Upper lobe of left lung (tissue), 4 donors: ENCODE measurements at regions not wholly inside any gene's neighbourhood (a gene's known extent, or its start where the extent isn't known, plus 50 kb on each side); places are given as distances from the start of the nearest gene placed in this dataset.

Source experiments
- EP300 ChIP-seq, 4 donors: sonication (generic); formaldehyde crosslinking; IDR thresholded peaks; one replicate each; pipeline ENCODE4 v1.5.1; 2017; ENCODE audit warnings: antibody characterized with exemption in 4 of 4, control low read depth in 2 of 4
- POLR2A ChIP-seq, 4 donors: fragments of 450-650 bp; IDR thresholded peaks; one replicate each; pipeline ENCODE4 v1.5.1; 2016 to 2017; ENCODE audit warnings: antibody characterized with exemption in 4 of 4, mild to moderate bottlenecking in 2 of 4
- POLR2AphosphoS5 ChIP-seq, 2 donors: sonication (generic); formaldehyde crosslinking; IDR thresholded peaks; one replicate each; pipeline ENCODE4 v1.5.1; 2017; ENCODE audit warnings: antibody characterized with exemption in 2 of 2
- TF ChIP-seq, protein P1 (sequence below), 6 experiments: fragments of 450-650 bp in 4 of 6; fragments of 200-600 bp in 2 of 6; sonication (generic) in 2 of 6; IDR thresholded peaks; one replicate each; pipeline ENCODE4 v1.5.1; 2016 to 2019; ENCODE audit warnings: antibody characterized with exemption in 6 of 6

DNA sequence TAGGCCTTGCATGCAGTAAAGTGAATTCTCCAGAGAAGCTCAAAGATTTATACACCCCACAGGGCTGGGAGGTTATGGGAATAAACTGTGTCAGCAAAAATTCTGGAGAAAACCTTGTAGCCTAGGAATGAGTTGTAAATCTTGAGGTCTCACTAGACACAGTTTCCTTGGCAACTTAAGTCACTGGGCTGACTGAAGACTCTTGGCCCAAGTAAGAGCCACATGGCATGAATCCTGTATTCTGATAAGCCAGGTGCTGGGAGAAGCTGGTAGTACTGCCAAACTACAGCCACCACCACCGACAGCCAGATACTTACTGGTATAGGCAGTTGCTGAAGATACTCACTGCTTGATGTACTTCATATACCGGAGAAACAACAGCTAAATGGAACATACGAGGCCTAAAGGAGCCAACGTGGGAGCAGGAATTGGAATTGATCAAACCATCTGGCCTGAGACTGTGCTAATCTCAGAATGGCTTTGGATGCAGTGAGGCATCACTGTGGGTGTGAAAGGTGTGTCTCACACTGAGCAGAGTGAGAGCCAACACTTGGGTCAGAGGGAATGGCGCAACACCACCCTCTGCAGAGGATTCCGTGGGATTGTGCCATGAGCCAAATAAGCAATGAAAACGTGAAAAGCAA, 102.8 kb upstream of the TMCC3 start:
- TF ChIP-seq, protein P1, sequence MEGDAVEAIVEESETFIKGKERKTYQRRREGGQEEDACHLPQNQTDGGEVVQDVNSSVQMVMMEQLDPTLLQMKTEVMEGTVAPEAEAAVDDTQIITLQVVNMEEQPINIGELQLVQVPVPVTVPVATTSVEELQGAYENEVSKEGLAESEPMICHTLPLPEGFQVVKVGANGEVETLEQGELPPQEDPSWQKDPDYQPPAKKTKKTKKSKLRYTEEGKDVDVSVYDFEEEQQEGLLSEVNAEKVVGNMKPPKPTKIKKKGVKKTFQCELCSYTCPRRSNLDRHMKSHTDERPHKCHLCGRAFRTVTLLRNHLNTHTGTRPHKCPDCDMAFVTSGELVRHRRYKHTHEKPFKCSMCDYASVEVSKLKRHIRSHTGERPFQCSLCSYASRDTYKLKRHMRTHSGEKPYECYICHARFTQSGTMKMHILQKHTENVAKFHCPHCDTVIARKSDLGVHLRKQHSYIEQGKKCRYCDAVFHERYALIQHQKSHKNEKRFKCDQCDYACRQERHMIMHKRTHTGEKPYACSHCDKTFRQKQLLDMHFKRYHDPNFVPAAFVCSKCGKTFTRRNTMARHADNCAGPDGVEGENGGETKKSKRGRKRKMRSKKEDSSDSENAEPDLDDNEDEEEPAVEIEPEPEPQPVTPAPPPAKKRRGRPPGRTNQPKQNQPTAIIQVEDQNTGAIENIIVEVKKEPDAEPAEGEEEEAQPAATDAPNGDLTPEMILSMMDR (IDR thresholded peaks at IDR 0.05): no peak
- TF ChIP-seq POLR2A (IDR thresholded peaks at IDR 0.05) (no peak), POLR2AphosphoS5 (IDR thresholded peaks at IDR 0.05) (no peak), EP300 (IDR thresholded peaks at IDR 0.05) (no peak)
